AG10803 (cell line): ENCODE measurements at regions not wholly inside any gene's neighbourhood (a gene's known extent, or its start where the extent isn't known, plus 50 kb on each side); places are given as distances from the start of the nearest gene placed in this dataset.
"Not testable (repeated sequence)": the region's sequence is repeated elsewhere in the genome, so short reads cannot be mapped to it uniquely, and the experiment has no call there.

Experiments
- DNase-seq: peaks from one replicate; pipeline ENCODE4 v3.0.0; 2010; ENCODE audit warnings: low read depth
- H3K4me3 ChIP-seq: 2 replicates; pipeline ENCODE4 v1.5.1; 2011; ENCODE audit warnings: mild to moderate bottlenecking, low read length, control low read depth
- CTCF ChIP-seq: conservative IDR thresholded peaks from 2 replicates; pipeline ENCODE4 v1.5.1; 2011; ENCODE audit warnings: mild to moderate bottlenecking, low read length, control low read depth, inconsistent platforms

- no peak overlapping the region for H3K4me3 ChIP-seq
- DNase-seq = peak; percentile 24
Measured at GRCh38 chr11:29231586-29231985, 785.2 kb downstream of the KCNA4 start.

GRCh38 chr11:29227811-29228210 lies 789.0 kb downstream of the KCNA4 start:
- no peak for DNase-seq
- TF ChIP-seq CTCF = no peak
- no peak overlapping the region for H3K4me3 ChIP-seq

More at GRCh38 chr11:29231586-29231985, 785.2 kb downstream of the KCNA4 start:
- TF ChIP-seq CTCF = no peak

- no peak for DNase-seq
Measured at GRCh38 chr11:29224739-29225384, 792.0 kb downstream of the KCNA4 start.

GRCh38 chr11:29219531-29219930 lies 797.3 kb downstream of the KCNA4 start:
- H3K4me3 ChIP-seq = not testable (repeated sequence)
- peak; percentile 22 for DNase-seq

More at GRCh38 chr11:29224739-29225384, 792.0 kb downstream of the KCNA4 start:
- no peak for TF ChIP-seq CTCF
- no peak overlapping the region for H3K4me3 ChIP-seq

GRCh38 chr11:29217901-29218300 lies 798.9 kb downstream of the KCNA4 start:
- no peak for DNase-seq
- no peak overlapping the region for H3K4me3 ChIP-seq
- no peak for TF ChIP-seq CTCF

- peak; percentile 19 for DNase-seq
- no peak for TF ChIP-seq CTCF
- no peak overlapping the region for H3K4me3 ChIP-seq
Measured at GRCh38 chr11:29214833-29215232, 802.0 kb downstream of the KCNA4 start.

- no peak for DNase-seq
Measured at GRCh38 chr11:29211202-29211601, 805.6 kb downstream of the KCNA4 start.

More at GRCh38 chr11:29211202-29211601, 805.6 kb downstream of the KCNA4 start:
- TF ChIP-seq CTCF = no peak
- no peak overlapping the region for H3K4me3 ChIP-seq
